K562 (cell line): ENCODE measurements at regions not wholly inside any gene's neighbourhood (a gene's known extent, or its start where the extent isn't known, plus 50 kb on each side); places are given as distances from the start of the nearest gene placed in this dataset.

Experiments used
- CC2D1A ChIP-seq: fragments of 450-650 bp; IDR thresholded peaks from 2 replicates; pipeline ENCODE4 v1.6.1; 2017; ENCODE audit warnings: mild to moderate bottlenecking
- CHD1 ChIP-seq: fragments of 200-600 bp; sonication (generic); IDR thresholded peaks from one replicate; pipeline ENCODE4 v1.6.1; 2012; ENCODE audit warnings: mild to moderate bottlenecking, moderate library complexity, low read length, inconsistent platforms
- EP400 ChIP-seq: fragments of 450-650 bp; IDR thresholded peaks from 2 replicates; pipeline ENCODE4 v1.6.1; 2017; ENCODE audit warnings: antibody characterized with exemption, mild to moderate bottlenecking, moderate library complexity
- HOMEZ ChIP-seq: fragments of 250-450 bp; sonication (Bioruptor Pico); IDR thresholded peaks from 2 replicates; pipeline ENCODE4 v1.4.0; 2020; ENCODE audit warnings: mild to moderate bottlenecking, moderate library complexity
- MAFF ChIP-seq: IDR thresholded peaks from 2 replicates; pipeline ENCODE4 v1.6.1; 2012; ENCODE audit warnings: low read length, improper control_type of control experiment
- NCOR1 ChIP-seq: fragments of 450-650 bp; IDR thresholded peaks from 2 replicates; pipeline ENCODE4 v1.6.1; 2016; ENCODE audit warnings: mild to moderate bottlenecking, moderate library complexity
- NFATC3 ChIP-seq: fragments of 450-650 bp; IDR thresholded peaks from 2 replicates; pipeline ENCODE4 v1.6.1; 2017; ENCODE audit warnings: mild to moderate bottlenecking
- POLR2AphosphoS2 ChIP-seq: IDR thresholded peaks from 2 replicates; pipeline ENCODE4 v1.6.1; 2012; ENCODE audit warnings: low read length, improper control_type of control experiment
- POLR2AphosphoS5 ChIP-seq: IDR thresholded peaks from 2 replicates; pipeline ENCODE4 v1.6.1; 2011; ENCODE audit warnings: mild to moderate bottlenecking, low read depth, low read length, moderate library complexity; ENCODE audit not compliant: control insufficient read depth, insufficient read depth
- SMARCB1 ChIP-seq: IDR thresholded peaks from 2 replicates; pipeline ENCODE4 v1.6.1; 2011; ENCODE audit warnings: improper control_type of control experiment, low read depth; ENCODE audit not compliant: insufficient read length
- SOX6 ChIP-seq: fragments of 450-650 bp; IDR thresholded peaks from 2 replicates; pipeline ENCODE4 v1.6.1; 2014; ENCODE audit warnings: mild to moderate bottlenecking
- SRSF1 ChIP-seq: fragments of 200-400 bp; formaldehyde crosslinking; IDR thresholded peaks from 2 replicates; pipeline ENCODE4 v1.6.1; 2017; ENCODE audit warnings: mild to moderate bottlenecking, low read depth, low read length, moderate library complexity
- TCF3 ChIP-seq: sonication (generic); formaldehyde crosslinking; IDR thresholded peaks from 2 replicates; pipeline ENCODE4 v1.4.0; 2020; ENCODE audit warnings: mild to moderate bottlenecking, missing genetic modification reagents
- ZNF780A ChIP-seq: fragments of 250-450 bp; sonication (Bioruptor Pico); IDR thresholded peaks from 2 replicates; pipeline ENCODE4 v1.5.0; 2021; ENCODE audit warnings: mild to moderate bottlenecking
- ZNF830 ChIP-seq: fragments of 250-450 bp; sonication (Bioruptor Pico); IDR thresholded peaks from 2 replicates; pipeline ENCODE4 v1.5.0; 2021; ENCODE audit warnings: mild to moderate bottlenecking
- TF ChIP-seq, protein P1 (sequence below): fragments of 450-650 bp; IDR thresholded peaks from 2 replicates; pipeline ENCODE4 v1.6.1; 2016; ENCODE audit warnings: borderline replicate concordance
- TF ChIP-seq, protein P2 (sequence below): IDR thresholded peaks from 2 replicates; pipeline ENCODE4 v1.6.1; 2011; ENCODE audit warnings: borderline replicate concordance, low read depth, mild to moderate bottlenecking, moderate library complexity, low read length; ENCODE audit not compliant: insufficient read depth, poor library complexity, severe bottlenecking
- TF ChIP-seq, protein P3 (sequence below): fragments of 250-450 bp; sonication (Bioruptor Pico); IDR thresholded peaks from 2 replicates; pipeline ENCODE4 v1.4.0; 2020; ENCODE audit warnings: mild to moderate bottlenecking
- TF ChIP-seq, protein P4 (sequence below): fragments of 250-450 bp; sonication (Bioruptor Pico); IDR thresholded peaks from 2 replicates; pipeline ENCODE4 v1.5.0; 2021
- TF ChIP-seq, protein P5 (sequence below): fragments of 450-650 bp; IDR thresholded peaks from one replicate; pipeline ENCODE4 v1.6.1; 2018; ENCODE audit warnings: mild to moderate bottlenecking, moderate library complexity; ENCODE audit not compliant: partially characterized antibody

GRCh38 chr1:101119289-101119688 is 93.7 kb upstream of the DPH5 start (continued):
- no peak for TF ChIP-seq SRSF1
- TF ChIP-seq ZNF780A, result no peak
- TF ChIP-seq SOX6, result peak; percentile 81
- TF ChIP-seq, protein P1, sequence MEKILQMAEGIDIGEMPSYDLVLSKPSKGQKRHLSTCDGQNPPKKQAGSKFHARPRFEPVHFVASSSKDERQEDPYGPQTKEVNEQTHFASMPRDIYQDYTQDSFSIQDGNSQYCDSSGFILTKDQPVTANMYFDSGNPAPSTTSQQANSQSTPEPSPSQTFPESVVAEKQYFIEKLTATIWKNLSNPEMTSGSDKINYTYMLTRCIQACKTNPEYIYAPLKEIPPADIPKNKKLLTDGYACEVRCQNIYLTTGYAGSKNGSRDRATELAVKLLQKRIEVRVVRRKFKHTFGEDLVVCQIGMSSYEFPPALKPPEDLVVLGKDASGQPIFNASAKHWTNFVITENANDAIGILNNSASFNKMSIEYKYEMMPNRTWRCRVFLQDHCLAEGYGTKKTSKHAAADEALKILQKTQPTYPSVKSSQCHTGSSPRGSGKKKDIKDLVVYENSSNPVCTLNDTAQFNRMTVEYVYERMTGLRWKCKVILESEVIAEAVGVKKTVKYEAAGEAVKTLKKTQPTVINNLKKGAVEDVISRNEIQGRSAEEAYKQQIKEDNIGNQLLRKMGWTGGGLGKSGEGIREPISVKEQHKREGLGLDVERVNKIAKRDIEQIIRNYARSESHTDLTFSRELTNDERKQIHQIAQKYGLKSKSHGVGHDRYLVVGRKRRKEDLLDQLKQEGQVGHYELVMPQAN, result no peak
- TF ChIP-seq, protein P2, sequence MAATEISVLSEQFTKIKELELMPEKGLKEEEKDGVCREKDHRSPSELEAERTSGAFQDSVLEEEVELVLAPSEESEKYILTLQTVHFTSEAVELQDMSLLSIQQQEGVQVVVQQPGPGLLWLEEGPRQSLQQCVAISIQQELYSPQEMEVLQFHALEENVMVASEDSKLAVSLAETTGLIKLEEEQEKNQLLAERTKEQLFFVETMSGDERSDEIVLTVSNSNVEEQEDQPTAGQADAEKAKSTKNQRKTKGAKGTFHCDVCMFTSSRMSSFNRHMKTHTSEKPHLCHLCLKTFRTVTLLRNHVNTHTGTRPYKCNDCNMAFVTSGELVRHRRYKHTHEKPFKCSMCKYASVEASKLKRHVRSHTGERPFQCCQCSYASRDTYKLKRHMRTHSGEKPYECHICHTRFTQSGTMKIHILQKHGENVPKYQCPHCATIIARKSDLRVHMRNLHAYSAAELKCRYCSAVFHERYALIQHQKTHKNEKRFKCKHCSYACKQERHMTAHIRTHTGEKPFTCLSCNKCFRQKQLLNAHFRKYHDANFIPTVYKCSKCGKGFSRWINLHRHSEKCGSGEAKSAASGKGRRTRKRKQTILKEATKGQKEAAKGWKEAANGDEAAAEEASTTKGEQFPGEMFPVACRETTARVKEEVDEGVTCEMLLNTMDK, result no peak
- TF ChIP-seq POLR2AphosphoS2, result no peak
- peak; percentile 31; the same call in 1 of the 2 replicates for TF ChIP-seq EP400
- TF ChIP-seq TCF3 (CRISPR knock-in tag), result peak; percentile 85
- no peak for TF ChIP-seq ZNF830 (CRISPR knock-in tag)
- peak; percentile 89 for TF ChIP-seq NCOR1
- TF ChIP-seq CHD1, result no peak
- peak; percentile 51; the same call in 1 of the 2 replicates for TF ChIP-seq POLR2AphosphoS5
- TF ChIP-seq, protein P3, sequence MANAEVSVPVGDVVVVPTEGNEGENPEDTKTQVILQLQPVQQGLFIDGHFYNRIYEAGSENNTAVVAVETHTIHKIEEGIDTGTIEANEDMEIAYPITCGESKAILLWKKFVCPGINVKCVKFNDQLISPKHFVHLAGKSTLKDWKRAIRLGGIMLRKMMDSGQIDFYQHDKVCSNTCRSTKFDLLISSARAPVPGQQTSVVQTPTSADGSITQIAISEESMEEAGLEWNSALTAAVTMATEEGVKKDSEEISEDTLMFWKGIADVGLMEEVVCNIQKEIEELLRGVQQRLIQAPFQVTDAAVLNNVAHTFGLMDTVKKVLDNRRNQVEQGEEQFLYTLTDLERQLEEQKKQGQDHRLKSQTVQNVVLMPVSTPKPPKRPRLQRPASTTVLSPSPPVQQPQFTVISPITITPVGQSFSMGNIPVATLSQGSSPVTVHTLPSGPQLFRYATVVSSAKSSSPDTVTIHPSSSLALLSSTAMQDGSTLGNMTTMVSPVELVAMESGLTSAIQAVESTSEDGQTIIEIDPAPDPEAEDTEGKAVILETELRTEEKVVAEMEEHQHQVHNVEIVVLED (CRISPR knock-in tag), result no peak
- no peak for TF ChIP-seq HOMEZ
- no peak for TF ChIP-seq NFATC3
- TF ChIP-seq, protein P4, sequence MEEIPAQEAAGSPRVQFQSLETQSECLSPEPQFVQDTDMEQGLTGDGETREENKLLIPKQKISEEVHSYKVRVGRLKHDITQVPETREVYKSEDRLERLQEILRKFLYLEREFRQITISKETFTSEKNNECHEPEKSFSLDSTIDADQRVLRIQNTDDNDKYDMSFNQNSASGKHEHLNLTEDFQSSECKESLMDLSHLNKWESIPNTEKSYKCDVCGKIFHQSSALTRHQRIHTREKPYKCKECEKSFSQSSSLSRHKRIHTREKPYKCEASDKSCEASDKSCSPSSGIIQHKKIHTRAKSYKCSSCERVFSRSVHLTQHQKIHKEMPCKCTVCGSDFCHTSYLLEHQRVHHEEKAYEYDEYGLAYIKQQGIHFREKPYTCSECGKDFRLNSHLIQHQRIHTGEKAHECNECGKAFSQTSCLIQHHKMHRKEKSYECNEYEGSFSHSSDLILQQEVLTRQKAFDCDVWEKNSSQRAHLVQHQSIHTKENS (CRISPR knock-in tag), result no peak
- no peak for TF ChIP-seq SMARCB1
- no peak; the same call in 1 of the 2 replicates for TF ChIP-seq CC2D1A
- TF ChIP-seq MAFF, result no peak; the same call in 1 of the 2 replicates
- TF ChIP-seq, protein P5, sequence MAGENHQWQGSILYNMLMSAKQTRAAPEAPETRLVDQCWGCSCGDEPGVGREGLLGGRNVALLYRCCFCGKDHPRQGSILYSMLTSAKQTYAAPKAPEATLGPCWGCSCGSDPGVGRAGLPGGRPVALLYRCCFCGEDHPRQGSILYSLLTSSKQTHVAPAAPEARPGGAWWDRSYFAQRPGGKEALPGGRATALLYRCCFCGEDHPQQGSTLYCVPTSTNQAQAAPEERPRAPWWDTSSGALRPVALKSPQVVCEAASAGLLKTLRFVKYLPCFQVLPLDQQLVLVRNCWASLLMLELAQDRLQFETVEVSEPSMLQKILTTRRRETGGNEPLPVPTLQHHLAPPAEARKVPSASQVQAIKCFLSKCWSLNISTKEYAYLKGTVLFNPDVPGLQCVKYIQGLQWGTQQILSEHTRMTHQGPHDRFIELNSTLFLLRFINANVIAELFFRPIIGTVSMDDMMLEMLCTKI, result no peak
